Uterus (tissue), 2 donors: ENCODE measurements at regions not wholly inside any gene's neighbourhood (a gene's known extent, or its start where the extent isn't known, plus 50 kb on each side); places are given as distances from the start of the nearest gene placed in this dataset.

Experiments used
- POLR2A ChIP-seq, 2 donors: fragments of 450-650 bp; IDR thresholded peaks; one replicate each; pipeline ENCODE4 v1.6.1; 2016; ENCODE audit warnings: antibody characterized with exemption in 2 of 2, mild to moderate bottlenecking in 1 of 2, moderate library complexity in 1 of 2
- TF ChIP-seq, protein P1 (sequence below), 4 experiments: fragments of 200-600 bp in 2 of 4; fragments of 450-650 bp in 2 of 4; sonication (generic) in 2 of 4; IDR thresholded peaks; one replicate each; pipeline ENCODE4 v1.5.1; 2016 to 2019; ENCODE audit warnings: antibody characterized with exemption in 4 of 4, mild to moderate bottlenecking in 2 of 4, moderate library complexity in 1 of 4

DNA sequence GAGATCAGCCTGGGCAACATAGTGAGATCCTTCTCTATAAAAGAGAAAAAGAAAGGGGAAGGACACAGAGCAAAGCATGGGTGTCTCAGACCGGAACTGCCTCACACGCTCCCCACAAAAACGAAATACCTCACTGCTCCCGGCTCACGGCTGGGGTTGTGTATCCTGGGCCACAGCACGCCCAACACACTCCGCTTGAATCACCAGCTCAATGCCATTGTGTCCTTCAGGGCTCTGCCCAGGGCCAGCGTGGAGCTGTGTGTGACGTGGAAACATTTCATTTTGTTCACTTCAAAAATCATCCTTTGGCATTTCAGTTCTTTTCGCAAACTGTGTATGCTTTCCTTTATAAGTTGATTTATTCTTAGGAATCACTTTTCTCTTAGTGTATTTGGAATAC, 279.5 kb downstream of the IRX1 start:
- TF ChIP-seq, protein P1, sequence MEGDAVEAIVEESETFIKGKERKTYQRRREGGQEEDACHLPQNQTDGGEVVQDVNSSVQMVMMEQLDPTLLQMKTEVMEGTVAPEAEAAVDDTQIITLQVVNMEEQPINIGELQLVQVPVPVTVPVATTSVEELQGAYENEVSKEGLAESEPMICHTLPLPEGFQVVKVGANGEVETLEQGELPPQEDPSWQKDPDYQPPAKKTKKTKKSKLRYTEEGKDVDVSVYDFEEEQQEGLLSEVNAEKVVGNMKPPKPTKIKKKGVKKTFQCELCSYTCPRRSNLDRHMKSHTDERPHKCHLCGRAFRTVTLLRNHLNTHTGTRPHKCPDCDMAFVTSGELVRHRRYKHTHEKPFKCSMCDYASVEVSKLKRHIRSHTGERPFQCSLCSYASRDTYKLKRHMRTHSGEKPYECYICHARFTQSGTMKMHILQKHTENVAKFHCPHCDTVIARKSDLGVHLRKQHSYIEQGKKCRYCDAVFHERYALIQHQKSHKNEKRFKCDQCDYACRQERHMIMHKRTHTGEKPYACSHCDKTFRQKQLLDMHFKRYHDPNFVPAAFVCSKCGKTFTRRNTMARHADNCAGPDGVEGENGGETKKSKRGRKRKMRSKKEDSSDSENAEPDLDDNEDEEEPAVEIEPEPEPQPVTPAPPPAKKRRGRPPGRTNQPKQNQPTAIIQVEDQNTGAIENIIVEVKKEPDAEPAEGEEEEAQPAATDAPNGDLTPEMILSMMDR (IDR thresholded peaks at IDR 0.05): no peak
- no peak for TF ChIP-seq POLR2A (IDR thresholded peaks at IDR 0.05)
